ENCODE measurements at regions not wholly inside any gene's neighbourhood (a gene's known extent, or its start where the extent isn't known, plus 50 kb on each side); places are given as distances from the start of the nearest gene placed in this dataset.

DNA sequence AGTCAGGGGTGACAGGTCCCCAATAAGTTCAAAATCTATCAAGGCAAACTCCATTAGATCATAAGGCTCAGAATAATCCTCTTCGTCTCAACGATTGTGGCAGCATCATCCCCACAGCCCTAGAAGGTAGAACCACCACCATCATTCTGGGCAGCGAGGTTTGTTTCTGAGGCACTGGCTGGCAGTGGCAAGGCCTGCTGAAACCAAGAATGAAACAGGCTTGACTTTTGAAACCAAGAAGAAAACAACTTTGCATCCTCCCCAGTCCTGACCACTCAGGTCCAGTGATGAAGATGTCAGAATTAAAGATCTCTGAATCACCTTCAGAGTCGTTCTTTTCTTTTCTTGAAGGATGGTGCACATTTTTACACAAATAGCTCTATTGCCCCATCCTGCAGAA is 152.6 kb upstream of the SYT1 start:
- TF ChIP-seq, protein P1, sequence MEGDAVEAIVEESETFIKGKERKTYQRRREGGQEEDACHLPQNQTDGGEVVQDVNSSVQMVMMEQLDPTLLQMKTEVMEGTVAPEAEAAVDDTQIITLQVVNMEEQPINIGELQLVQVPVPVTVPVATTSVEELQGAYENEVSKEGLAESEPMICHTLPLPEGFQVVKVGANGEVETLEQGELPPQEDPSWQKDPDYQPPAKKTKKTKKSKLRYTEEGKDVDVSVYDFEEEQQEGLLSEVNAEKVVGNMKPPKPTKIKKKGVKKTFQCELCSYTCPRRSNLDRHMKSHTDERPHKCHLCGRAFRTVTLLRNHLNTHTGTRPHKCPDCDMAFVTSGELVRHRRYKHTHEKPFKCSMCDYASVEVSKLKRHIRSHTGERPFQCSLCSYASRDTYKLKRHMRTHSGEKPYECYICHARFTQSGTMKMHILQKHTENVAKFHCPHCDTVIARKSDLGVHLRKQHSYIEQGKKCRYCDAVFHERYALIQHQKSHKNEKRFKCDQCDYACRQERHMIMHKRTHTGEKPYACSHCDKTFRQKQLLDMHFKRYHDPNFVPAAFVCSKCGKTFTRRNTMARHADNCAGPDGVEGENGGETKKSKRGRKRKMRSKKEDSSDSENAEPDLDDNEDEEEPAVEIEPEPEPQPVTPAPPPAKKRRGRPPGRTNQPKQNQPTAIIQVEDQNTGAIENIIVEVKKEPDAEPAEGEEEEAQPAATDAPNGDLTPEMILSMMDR (conservative IDR thresholded peaks at IDR 0.05; ENCODE audit: low read depth, low read length), result no peak
- DNase-seq (ENCODE audit: low read depth), result no peak
- H3K4me3 ChIP-seq (ENCODE audit: low read length), result no peak overlapping the region

DNA sequence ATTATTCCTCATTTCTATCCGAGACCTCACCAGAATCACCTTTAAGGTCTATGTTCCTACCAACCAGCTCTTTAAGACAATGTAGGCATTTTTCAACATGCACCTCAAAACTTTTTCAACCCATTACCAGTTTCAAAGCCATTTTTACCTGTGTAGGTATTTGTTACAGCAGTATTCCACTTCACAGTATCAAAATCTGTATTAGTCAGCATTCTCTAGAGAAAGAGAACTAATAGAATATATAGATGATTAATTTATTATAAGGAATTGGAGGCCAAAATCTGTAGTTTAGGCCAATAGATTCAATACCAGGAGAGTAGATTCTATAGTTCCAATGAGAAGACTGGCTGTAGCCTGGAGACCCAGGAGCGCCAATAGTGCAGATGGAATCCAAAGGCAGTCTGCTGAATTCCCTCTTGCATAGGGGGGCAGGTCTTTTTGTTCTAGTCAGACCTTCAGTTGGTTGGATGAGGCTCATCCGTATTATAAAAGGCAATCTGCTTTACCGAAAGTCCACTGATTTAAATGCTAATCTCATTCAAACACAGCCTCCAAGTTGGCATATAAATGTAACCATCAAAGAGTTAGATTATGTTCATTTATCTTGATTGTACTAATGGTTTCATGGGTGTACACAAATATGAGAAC is 151.6 kb upstream of the SYT1 start:
- H3K4me3 ChIP-seq (ENCODE audit: low read length), result no peak overlapping the region
- DNase-seq (ENCODE audit: low read depth), result no peak
- TF ChIP-seq, protein P1 (conservative IDR thresholded peaks at IDR 0.05; ENCODE audit: low read depth, low read length), result no peak

DNA sequence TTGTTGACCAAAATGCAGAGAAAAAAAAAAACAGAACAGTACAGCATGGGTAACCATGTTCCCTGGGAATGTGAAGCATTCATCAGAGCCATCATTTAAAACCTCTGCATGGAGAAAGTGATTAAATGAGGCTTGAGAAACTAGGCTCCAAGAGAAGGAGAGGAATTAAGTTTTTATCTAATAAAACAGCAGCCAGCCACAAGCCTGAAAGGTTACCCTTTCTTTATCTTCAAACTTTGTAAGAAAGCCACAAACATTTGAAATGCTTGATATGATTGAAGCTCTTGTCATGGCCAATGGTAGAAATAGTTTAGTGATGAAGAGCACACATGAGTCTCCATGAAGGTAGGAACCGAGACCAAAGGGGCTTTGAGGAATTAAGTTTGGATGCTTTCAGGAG is 144.9 kb upstream of the SYT1 start:
- TF ChIP-seq, protein P1 (conservative IDR thresholded peaks at IDR 0.05; ENCODE audit: low read depth, low read length), result no peak
- H3K4me3 ChIP-seq (ENCODE audit: low read length), result no peak overlapping the region
- DNase-seq (ENCODE audit: low read depth), result no peak

DNA sequence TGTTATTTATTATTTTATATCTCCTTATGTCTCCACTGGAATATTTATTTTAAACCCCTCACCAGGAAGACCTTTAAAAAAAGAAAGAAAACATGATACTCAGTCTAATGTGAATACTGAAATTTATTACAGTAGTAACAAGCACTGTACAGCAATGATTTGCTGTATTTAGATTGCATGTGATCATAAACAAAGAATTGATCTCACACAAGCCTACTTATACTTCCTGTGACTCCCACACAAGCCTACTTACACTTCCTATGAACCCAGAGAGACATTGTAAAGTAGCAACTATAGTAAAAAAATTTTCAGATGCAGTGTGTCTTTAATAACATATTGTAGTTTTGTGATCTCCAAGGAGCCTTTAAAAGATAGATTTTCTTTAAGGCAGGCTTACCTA is 142.7 kb upstream of the SYT1 start:
- TF ChIP-seq, protein P1 (conservative IDR thresholded peaks at IDR 0.05; ENCODE audit: low read depth, low read length), result no peak
- no peak for DNase-seq (ENCODE audit: low read depth)
- no peak overlapping the region for H3K4me3 ChIP-seq (ENCODE audit: low read length)

DNA sequence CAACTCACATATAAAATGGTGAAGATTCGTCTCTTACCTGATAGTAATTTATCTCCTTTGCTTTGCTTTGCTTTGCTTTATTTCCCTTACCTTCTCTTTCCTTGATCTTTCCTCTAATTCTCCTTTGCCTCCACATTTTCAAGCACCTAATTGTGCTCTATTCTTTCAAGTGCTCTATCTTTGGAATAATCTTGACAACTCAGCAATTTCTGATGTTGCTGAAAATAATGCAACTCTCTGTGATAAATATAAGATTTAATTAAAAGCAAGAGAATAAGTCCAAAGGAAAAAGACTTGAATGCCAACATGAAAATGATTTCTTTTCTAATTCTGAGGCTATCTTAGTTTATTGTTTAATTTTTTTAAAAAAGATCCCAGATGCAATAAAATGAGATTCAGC is 139.5 kb upstream of the SYT1 start:
- no peak overlapping the region for H3K4me3 ChIP-seq (ENCODE audit: low read length)
- TF ChIP-seq, protein P1 (conservative IDR thresholded peaks at IDR 0.05; ENCODE audit: low read depth, low read length), result no peak
- no peak for DNase-seq (ENCODE audit: low read depth)

DNA sequence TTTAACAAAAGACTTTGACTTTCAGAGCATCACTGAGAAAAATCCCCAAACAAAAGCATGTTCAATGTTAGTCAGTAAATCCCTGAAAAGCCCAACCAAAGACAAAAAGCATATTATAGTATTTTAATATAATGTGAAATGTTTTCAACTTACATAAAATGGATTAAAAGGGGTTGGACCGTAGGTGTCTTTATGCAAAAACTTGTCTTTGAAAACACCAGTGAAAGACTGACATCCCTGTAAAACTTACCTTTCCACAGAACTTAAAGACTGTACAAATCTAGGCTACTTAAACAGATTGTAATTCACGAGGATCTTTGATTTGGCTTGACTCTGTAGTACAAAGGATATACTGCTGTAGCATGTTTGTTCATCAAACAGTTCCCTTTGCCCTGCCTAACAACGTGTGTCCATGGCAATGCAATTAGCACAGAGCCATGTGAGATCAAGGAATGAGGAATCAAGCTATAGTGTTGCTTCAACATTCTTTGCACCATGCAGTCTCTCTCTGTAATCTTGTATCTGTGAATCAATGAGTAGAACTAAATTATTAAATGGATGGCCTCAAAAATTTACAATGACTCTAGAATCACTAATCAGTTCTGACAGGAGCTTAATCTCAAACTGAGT is 138.5 kb upstream of the SYT1 start:
- H3K4me3 ChIP-seq (ENCODE audit: low read length), result no peak overlapping the region
- no peak for DNase-seq (ENCODE audit: low read depth)
- TF ChIP-seq, protein P1 (conservative IDR thresholded peaks at IDR 0.05; ENCODE audit: low read depth, low read length), result no peak

DNA sequence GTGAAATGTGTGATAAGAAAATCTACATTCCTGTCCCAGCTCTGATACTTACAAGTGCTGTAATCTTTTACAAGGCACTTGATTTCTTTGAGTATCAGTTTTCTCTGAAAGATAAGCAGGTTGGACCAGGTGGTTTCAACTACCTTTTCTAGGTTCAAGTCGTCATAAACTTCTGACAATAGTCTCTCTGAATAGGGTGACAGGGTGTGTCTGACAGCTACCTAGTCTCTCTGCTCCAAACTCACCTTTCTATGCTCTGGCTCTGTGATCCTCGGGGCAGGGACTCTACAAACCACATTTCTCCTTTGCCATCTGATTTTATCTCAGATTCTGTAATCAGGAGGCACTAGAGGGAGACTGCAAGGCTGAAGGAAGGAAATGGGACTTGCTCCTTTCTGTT is 137.7 kb upstream of the SYT1 start:
- no peak for DNase-seq (ENCODE audit: low read depth)
- TF ChIP-seq, protein P1 (conservative IDR thresholded peaks at IDR 0.05; ENCODE audit: low read depth, low read length), result no peak
- no peak overlapping the region for H3K4me3 ChIP-seq (ENCODE audit: low read length)
